ENCODE measurements at regions not wholly inside any gene's neighbourhood (a gene's known extent, or its start where the extent isn't known, plus 50 kb on each side); places are given as distances from the start of the nearest gene placed in this dataset.

GRCh38 chr12:67927815-67928214, 61.4 kb upstream of the IFNG-AS1 start:
- H3K4me3 ChIP-seq (ENCODE audit: low read depth, poor library complexity, severe bottlenecking), result no peak overlapping the region
- no peak for DNase-seq (ENCODE audit: low spot score in 2 of 2)
- WGBS, 2 donors, result 74 to 82% methylated on average over 3 of the region's 3 CpGs
- TF ChIP-seq POLR2A (IDR thresholded peaks at IDR 0.05), result no peak
- TF ChIP-seq, protein P1, sequence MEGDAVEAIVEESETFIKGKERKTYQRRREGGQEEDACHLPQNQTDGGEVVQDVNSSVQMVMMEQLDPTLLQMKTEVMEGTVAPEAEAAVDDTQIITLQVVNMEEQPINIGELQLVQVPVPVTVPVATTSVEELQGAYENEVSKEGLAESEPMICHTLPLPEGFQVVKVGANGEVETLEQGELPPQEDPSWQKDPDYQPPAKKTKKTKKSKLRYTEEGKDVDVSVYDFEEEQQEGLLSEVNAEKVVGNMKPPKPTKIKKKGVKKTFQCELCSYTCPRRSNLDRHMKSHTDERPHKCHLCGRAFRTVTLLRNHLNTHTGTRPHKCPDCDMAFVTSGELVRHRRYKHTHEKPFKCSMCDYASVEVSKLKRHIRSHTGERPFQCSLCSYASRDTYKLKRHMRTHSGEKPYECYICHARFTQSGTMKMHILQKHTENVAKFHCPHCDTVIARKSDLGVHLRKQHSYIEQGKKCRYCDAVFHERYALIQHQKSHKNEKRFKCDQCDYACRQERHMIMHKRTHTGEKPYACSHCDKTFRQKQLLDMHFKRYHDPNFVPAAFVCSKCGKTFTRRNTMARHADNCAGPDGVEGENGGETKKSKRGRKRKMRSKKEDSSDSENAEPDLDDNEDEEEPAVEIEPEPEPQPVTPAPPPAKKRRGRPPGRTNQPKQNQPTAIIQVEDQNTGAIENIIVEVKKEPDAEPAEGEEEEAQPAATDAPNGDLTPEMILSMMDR (IDR thresholded peaks at IDR 0.05), result no peak
- intact Hi-C loops (cut with DNase I; ENCODE audit: low total_unique reads), result no loop called here

DNA sequence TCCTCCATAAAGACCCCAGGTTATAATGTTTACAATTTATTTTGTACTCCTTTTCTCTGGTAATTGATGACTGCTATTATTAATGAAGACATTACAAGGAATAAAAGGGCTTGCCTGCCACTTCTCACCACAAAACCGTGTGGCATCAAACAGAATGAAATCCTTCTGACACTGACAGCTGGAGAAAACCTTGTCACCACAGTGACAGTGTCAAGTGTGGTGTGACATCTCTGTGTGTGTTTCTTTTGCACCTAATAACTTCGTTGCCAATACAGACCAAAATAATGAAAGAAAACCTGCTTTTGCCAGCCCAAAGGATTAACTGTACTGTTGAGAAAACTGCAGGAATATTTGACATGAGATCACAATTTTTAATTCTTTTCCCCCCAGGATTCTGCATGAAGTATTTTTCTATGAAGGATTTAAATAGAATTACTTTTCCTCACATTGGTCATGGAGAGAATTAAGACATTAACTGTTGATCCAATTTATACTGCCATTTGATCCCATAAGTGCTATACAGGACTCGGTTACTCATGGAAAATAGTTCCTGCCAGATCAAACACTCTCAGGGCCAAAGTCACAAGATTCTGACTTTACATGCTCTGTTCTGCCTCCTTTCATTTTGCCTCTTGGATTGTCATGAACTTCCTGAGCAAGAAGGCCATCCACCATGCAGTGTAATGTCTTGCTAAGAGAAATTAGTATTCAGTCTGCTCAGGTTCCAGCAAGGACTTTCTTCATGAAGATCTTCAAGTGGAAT, 60.4 kb upstream of the IFNG-AS1 start:
- intact Hi-C loops (cut with DNase I; ENCODE audit: low total_unique reads), result no loop called here
- no peak for DNase-seq (ENCODE audit: low spot score in 2 of 2)
- 49 to 67% methylated on average over 3 of the region's 3 CpGs for WGBS, 2 donors
- H3K4me3 ChIP-seq (ENCODE audit: low read depth, poor library complexity, severe bottlenecking), result no peak overlapping the region
- no peak for TF ChIP-seq POLR2A (IDR thresholded peaks at IDR 0.05)
- TF ChIP-seq, protein P1 (IDR thresholded peaks at IDR 0.05), result no peak

- H3K4me3 ChIP-seq (ENCODE audit: low read depth, poor library complexity, severe bottlenecking), result no peak overlapping the region
- intact Hi-C loops (cut with DNase I; ENCODE audit: low total_unique reads), result no loop called here
- 38 to 58% methylated on average over 2 of the region's 2 CpGs for WGBS, 2 donors
- no peak for DNase-seq (ENCODE audit: low spot score in 2 of 2)
- TF ChIP-seq, protein P1 (IDR thresholded peaks at IDR 0.05), result no peak
- TF ChIP-seq POLR2A (IDR thresholded peaks at IDR 0.05), result no peak
Observed at GRCh38 chr12:67929384-67929772, 59.9 kb upstream of the IFNG-AS1 start.

DNA sequence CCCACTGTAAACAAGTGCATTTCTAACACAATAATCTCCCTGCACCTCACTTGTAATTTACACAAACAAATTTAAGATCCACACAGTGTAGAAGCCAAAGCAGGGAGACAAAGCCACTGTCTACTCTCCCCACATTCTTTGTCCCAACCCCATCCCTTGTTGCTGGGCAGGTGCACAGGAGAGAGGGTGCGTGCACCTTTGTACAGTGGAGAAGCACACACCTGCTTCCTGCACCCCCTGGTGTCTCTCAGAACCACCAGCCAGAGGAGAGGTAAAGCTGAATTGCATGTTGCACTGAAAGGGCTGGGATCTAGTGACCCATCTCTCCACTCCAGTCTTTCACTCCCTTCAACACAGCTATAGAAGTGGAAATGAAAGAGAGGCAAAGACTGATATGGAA, 51.4 kb upstream of the IFNG-AS1 start:
- 100% methylated on average over 1 of the region's 1 CpG for WGBS, 2 donors
- DNase-seq (ENCODE audit: low spot score in 2 of 2), result no peak
- intact Hi-C loops (cut with DNase I; ENCODE audit: low total_unique reads), result no loop called here
- TF ChIP-seq, protein P1 (IDR thresholded peaks at IDR 0.05), result no peak
- no peak for TF ChIP-seq POLR2A (IDR thresholded peaks at IDR 0.05)
- H3K4me3 ChIP-seq (ENCODE audit: low read depth, poor library complexity, severe bottlenecking), result no peak overlapping the region
